ENCODE measurements at regions not wholly inside any gene's neighbourhood (a gene's known extent, or its start where the extent isn't known, plus 50 kb on each side); places are given as distances from the start of the nearest gene placed in this dataset.

DNA sequence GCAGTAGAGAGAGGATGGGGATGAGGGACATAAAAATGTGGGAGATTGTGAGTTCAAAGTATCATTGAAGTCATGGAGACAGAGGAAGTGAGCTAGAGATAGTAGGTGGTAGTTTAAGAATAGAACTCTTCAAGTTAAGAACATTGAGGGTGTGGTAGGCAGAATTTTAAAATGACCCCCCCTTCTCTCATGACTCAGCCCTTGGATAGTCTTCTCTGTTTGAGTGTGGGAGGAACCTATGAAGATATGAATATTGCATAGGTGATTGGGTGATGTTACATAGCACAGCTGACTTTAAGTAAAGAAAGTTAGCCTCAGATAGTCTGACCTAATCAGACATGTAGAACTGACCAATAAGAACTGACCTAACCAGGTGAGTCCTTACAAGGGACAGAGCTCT, 418.6 kb downstream of the FOXO1 start:
- no peak for DNase-seq (ENCODE audit: low read depth)
- Histone ChIP-seq H3K36me3 (ENCODE audit: control insufficient read depth, insufficient read depth, low read length) (no peaks in the 10 kb centered on the region), H3K27me3 (ENCODE audit: control insufficient read depth, insufficient read depth, low read length) (no peaks in the 10 kb centered on the region), H3K4me3 (ENCODE audit: low read depth, low read length) (no peak overlapping the region)
- TF ChIP-seq, protein P1, sequence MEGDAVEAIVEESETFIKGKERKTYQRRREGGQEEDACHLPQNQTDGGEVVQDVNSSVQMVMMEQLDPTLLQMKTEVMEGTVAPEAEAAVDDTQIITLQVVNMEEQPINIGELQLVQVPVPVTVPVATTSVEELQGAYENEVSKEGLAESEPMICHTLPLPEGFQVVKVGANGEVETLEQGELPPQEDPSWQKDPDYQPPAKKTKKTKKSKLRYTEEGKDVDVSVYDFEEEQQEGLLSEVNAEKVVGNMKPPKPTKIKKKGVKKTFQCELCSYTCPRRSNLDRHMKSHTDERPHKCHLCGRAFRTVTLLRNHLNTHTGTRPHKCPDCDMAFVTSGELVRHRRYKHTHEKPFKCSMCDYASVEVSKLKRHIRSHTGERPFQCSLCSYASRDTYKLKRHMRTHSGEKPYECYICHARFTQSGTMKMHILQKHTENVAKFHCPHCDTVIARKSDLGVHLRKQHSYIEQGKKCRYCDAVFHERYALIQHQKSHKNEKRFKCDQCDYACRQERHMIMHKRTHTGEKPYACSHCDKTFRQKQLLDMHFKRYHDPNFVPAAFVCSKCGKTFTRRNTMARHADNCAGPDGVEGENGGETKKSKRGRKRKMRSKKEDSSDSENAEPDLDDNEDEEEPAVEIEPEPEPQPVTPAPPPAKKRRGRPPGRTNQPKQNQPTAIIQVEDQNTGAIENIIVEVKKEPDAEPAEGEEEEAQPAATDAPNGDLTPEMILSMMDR (IDR thresholded peaks at IDR 0.05; ENCODE audit: insufficient read depth, low read length, poor library complexity, severe bottlenecking), result no peak

DNA sequence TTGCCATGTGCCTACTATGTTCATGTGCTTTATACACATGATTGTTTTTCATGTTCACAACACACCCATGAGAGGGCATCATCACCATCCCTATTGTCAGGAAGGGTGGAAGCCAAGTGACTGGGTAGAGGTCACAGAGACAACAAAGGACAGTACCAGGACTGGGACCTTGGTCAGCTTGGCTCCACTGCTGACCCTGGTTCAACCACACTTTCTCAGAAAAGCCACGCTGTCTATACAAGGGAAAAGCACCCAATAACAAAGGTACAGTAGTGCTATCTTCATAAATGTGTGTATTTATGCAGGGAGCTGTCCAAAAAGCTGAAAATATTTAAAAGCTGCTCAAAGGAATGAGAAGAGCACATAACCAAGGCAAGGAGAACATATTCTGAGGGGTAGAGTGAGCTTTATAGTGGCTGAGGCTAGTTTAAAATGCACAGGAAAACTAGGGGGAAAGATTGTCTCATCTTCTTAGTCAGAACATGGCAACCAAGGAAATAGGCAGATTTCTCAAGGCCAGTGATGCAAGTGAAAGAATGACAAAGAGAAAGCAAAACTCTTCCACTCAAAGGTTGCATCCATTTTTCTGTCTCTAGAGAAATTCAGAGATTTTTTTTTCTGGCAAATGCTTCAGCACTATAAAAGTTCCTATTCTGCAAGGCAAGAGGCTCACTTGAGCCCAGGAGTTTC, 415.0 kb downstream of the FOXO1 start:
- no peak for DNase-seq (ENCODE audit: low read depth)
- H3K4me3 ChIP-seq (ENCODE audit: low read depth, low read length), result no peak overlapping the region
- H3K36me3 ChIP-seq (ENCODE audit: control insufficient read depth, insufficient read depth, low read length), result no peaks in the 10 kb centered on the region

DNA sequence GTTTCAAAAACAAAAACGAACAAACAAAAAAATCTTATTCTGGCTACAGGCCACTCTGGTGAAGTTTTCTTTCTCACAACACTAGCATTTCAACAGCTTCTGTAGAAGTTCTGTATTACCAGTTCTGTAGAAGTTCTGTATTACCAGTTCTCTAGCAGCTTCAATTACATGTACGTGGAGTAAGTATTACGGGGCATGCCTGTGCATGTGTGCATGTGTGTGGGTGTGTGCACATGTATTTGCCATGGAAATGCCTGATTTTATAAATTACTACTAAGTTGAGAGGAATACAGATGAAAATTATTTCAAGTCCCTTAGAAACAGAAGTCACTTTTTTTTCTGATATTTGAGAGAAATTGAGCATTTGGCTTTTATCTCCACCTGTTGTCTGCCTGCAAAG, 414.2 kb downstream of the FOXO1 start:
- TF ChIP-seq, protein P1 (IDR thresholded peaks at IDR 0.05; ENCODE audit: insufficient read depth, low read length, poor library complexity, severe bottlenecking), result no peak
- no peaks in the 10 kb centered on the region for H3K36me3 ChIP-seq (ENCODE audit: control insufficient read depth, insufficient read depth, low read length)
- no peak overlapping the region for H3K4me3 ChIP-seq (ENCODE audit: low read depth, low read length)
- no peak for DNase-seq (ENCODE audit: low read depth)
- no peaks in the 10 kb centered on the region for H3K27me3 ChIP-seq (ENCODE audit: control insufficient read depth, insufficient read depth, low read length)

More for the DNA sequence above, 415.0 kb downstream of the FOXO1 start:
- no peaks in the 10 kb centered on the region for H3K27me3 ChIP-seq (ENCODE audit: control insufficient read depth, insufficient read depth, low read length)
- TF ChIP-seq, protein P1 (IDR thresholded peaks at IDR 0.05; ENCODE audit: insufficient read depth, low read length, poor library complexity, severe bottlenecking), result no peak

DNA sequence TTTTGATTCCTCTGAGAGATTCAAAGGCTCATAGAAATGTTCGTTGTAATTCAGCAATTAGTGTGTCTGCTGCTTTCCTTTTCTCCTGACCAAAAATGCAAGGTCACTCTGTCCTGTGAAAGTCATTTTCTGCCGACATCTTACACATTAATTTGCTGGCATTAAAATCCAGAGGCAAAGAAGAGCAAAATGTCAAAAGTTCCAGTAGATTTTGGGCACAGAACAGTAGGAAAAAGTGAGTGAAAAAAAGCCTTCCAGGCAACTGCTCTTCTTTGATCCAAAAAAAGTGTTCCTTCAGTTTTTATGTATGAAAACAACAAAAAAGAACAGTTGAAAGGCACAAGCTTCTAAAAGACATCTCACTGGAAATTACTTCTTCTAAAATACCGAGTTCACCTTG, 413.8 kb downstream of the FOXO1 start:
- Histone ChIP-seq H3K36me3 (ENCODE audit: control insufficient read depth, insufficient read depth, low read length) (no peaks in the 10 kb centered on the region), H3K27me3 (ENCODE audit: control insufficient read depth, insufficient read depth, low read length) (no peaks in the 10 kb centered on the region), H3K4me3 (ENCODE audit: low read depth, low read length) (no peak overlapping the region)
- DNase-seq (ENCODE audit: low read depth), result no peak
- TF ChIP-seq, protein P1 (IDR thresholded peaks at IDR 0.05; ENCODE audit: insufficient read depth, low read length, poor library complexity, severe bottlenecking), result no peak

DNA sequence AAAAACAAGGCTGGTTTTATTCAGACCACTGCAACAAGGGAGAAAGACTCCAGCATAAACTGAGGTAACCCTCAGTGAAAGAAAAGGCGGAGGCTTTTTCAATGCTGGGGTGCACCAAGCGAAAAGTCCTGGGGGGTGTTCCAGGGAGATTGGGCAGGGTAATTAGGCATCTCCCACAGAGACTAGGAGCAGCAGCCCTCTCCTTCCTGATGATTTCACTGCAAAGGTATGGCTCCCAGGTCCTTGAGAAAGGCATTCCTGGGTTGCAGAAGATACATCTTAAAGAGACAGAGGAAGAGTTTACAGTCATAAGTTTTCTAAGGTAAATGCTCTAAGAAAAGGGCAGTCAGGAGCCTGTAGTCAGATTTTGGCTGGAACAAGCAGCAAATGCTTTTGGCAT, 412.0 kb downstream of the FOXO1 start:
- TF ChIP-seq, protein P1 (IDR thresholded peaks at IDR 0.05; ENCODE audit: insufficient read depth, low read length, poor library complexity, severe bottlenecking), result no peak
- Histone ChIP-seq H3K27me3 (ENCODE audit: control insufficient read depth, insufficient read depth, low read length) (no peaks in the 10 kb centered on the region), H3K4me3 (ENCODE audit: low read depth, low read length) (no peak overlapping the region), H3K36me3 (ENCODE audit: control insufficient read depth, insufficient read depth, low read length) (no peaks in the 10 kb centered on the region)
- no peak for DNase-seq (ENCODE audit: low read depth)

DNA sequence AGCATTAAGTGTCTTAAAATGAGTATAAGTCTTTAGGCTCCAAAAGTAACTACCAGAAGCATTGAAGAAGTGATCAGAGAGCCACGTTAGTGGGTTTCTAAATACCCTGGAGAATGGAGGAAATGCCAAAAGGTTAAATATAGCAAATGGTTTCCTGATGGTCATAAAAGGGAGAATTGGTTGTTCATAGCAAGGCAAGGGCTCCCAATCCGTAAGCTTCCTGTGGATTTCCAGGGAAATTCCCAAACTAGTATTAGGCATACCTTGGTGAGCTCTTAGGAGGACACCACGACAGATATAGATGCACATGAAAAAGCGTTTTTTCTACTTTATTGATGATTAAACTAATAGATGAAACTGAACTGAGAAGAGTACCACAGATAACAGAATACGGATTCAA, 410.9 kb downstream of the FOXO1 start:
- Histone ChIP-seq H3K27me3 (ENCODE audit: control insufficient read depth, insufficient read depth, low read length) (no peaks in the 10 kb centered on the region), H3K4me3 (ENCODE audit: low read depth, low read length) (no peak overlapping the region), H3K36me3 (ENCODE audit: control insufficient read depth, insufficient read depth, low read length) (no peaks in the 10 kb centered on the region)
- TF ChIP-seq, protein P1 (IDR thresholded peaks at IDR 0.05; ENCODE audit: insufficient read depth, low read length, poor library complexity, severe bottlenecking), result no peak
- no peak for DNase-seq (ENCODE audit: low read depth)

Measured in kidney epithelial cell (primary cell).